ENCODE measurements at regions not wholly inside any gene's neighbourhood (a gene's known extent, or its start where the extent isn't known, plus 50 kb on each side); places are given as distances from the start of the nearest gene placed in this dataset.
"Not testable (repeated sequence)": the region's sequence is repeated elsewhere in the genome, so short reads cannot be mapped to it uniquely, and the experiment has no call there.

DNA sequence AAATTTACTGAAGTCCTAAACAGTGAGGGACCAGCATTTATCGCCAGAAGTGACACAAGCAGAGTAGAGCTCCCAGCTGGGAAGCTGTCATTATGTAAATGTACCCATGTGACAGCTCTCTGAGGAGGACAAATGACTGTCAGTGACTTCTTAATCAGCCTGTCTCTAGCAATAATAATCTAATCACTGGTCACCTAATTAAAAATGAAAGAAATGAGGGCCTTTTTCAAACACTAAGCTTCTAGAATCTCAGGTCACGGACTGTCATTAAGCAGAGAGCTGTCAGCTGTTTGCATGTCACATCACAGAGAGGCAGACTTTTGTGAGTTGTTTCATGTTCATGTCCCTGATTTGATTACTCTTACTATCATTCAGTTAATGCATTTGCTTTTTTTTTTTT, 77.9 kb upstream of the FBXL17 start:
- DNase-seq (ENCODE audit: low spot score) = no peak

DNA sequence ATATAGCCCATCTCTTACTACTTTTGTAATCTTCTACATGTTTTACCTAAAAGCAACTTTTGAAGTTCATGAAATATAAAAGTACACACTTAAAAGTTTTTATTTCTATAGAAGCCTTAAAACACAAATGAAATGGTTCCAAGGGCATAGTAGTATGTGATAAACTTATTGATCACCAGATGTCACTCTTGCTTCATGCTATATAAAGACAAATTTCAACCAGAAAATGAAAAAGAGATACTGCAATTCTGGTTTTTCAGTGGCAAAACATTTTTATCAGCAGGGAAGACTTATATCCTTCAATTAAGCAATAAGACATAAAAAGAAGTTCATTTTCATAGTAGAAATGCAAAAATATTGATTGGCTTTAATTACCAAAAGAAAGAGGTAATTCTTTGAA, 69.4 kb upstream of the FBXL17 start:
- no peak for DNase-seq (ENCODE audit: low spot score)

DNA sequence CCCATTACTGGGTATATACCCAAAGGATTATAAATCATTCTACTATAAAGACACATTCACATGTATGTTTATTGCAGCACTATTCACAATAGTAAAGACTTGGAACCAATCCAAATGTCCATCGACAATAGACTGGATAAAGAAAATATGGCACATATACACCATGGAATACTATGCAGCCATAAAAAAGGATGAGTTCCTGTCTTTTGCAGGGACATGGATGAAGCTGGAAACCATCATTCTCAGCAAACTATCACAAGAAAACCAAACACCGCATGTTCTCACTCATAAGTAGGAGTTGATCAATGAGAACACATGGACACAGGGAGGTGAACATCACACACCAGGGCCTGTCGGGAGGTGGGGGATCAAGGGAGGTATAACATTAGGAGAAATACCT, 62.2 kb upstream of the FBXL17 start:
- not testable (repeated sequence) for DNase-seq (ENCODE audit: low spot score)

DNA sequence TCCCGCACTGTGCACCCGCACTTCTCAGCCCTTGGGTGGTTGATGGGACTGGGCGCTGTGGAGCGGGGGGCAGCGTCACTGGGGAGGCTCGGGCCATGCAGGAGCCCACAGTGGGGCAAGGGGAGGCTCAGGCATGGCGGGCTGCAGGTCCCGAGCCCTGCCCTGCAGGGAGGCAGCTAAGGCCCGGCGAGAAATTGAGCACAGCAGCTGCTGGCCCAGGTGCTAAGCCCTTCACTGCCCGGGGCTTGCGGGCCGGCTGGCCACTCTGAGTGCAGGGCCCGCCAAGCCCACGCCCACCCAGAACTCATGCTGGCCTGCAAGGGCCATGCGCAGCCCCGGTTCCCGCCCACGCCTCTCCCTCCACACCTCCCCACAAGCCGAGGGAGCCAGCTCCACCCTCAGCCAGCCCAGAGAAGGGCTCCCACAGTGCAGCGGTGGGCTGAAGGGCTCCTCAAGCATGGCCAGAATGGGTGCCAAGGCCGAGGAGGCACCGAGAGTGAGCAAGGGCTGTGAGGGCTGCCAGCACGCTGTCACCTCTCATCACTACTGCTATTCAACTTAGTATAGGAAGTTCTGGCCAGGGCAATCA, 60.3 kb upstream of the FBXL17 start:
- DNase-seq (ENCODE audit: low spot score) = not testable (repeated sequence)

DNA sequence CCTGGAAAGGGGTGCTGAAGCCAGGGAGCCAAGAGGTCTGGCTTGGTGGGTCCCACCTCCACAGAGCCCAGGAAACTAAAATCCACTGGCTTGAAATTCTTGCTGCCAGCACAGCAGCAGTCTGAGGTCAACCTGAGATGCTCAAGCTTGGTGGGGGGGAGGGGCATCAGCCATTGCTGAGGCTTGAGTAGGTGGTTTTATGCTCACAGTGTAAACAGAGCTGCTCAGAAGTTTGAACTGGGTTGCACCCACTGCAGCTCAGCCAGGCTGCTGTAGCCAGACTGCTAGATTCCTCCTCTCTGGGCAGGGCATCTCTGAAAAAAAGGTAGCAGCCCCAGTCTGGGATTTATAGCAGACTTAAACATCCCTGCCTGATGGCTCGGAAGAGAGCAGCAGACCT, 55.5 kb upstream of the FBXL17 start:
- no peak for DNase-seq (ENCODE audit: low spot score)

DNA sequence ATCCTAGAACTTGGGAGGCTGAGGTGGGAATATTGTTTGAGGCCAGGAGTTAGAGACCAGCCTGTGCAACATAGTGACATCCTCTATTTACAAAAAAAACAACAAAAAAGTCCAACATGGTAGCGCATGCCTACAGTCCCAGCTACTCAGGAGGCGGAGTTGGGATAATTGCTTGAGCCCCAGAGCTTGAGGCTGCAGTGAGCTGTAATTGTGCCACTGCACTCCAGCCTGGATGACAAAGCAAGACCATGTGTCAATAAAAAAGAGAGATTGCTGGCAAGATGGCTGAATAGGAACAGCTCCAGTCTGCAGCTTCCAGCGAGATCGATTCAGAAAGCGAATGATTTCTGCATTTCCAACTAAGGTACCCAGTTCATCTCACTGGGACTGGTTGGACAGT, 54.8 kb upstream of the FBXL17 start:
- DNase-seq (ENCODE audit: low spot score) = no peak

DNA sequence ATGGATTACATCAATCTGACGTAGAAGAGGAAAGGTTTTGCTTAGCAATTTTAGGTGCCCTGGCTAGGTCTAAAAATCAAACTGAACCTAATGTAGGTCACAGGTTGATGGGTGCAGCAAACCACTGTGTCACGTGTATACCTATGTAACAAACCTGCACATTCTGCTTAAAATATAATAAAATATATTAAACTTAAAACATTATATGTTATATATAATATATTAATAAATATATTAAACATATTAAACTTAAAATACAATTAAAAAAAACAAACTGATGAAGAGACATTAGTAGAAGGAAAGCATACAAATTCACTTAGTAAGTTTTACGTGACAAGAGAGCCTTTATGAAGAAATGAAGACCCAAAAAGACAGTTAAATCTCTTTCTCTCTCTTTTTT, 51.7 kb upstream of the FBXL17 start:
- DNase-seq (ENCODE audit: low spot score) = no peak

DNA sequence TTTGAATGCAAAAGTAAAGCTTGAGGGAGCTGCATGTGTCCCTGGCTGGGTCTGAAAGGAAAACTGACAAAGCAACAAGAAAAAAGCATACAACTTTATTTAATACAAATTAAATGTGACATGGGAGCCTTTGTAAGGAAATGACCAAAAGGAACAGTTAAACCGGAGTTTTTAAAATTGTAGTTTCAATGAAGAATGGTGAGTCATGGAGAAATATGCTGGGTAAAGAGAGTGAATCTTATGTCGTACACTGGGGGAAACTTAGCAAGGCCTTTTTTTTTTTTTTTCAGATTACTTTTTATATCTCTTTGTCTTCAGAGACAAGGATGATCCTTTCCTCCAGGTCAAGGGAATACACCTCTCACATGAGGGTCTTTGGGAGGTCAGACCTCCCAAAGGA, 50.1 kb upstream of the FBXL17 start:
- DNase-seq (ENCODE audit: low spot score) = no peak
